GM12892 (cell line): ENCODE measurements at regions not wholly inside any gene's neighbourhood (a gene's known extent, or its start where the extent isn't known, plus 50 kb on each side); places are given as distances from the start of the nearest gene placed in this dataset.
"Not testable (repeated sequence)": the region's sequence is repeated elsewhere in the genome, so short reads cannot be mapped to it uniquely, and the experiment has no call there.

ENCODE experiments used
- POLR2AphosphoS5 ChIP-seq: IDR thresholded peaks from 2 replicates; pipeline ENCODE4 v1.6.1; 2011; ENCODE audit warnings: low read depth, low read length, control low read depth
- TAF1 ChIP-seq: IDR thresholded peaks from 2 replicates; pipeline ENCODE4 v1.6.1; 2011; ENCODE audit warnings: low read depth, mild to moderate bottlenecking, control low read depth, low read length, borderline replicate concordance

GRCh38 chr2:90231199-90231598, 1539.7 kb downstream of the RPIA start:
- not testable (repeated sequence) for TF ChIP-seq TAF1, POLR2AphosphoS5
